ENCODE measurements at regions not wholly inside any gene's neighbourhood (a gene's known extent, or its start where the extent isn't known, plus 50 kb on each side); places are given as distances from the start of the nearest gene placed in this dataset.
A peak's percentile ranks its signal among the peaks of the same experiment; 100 is the strongest.

DNA sequence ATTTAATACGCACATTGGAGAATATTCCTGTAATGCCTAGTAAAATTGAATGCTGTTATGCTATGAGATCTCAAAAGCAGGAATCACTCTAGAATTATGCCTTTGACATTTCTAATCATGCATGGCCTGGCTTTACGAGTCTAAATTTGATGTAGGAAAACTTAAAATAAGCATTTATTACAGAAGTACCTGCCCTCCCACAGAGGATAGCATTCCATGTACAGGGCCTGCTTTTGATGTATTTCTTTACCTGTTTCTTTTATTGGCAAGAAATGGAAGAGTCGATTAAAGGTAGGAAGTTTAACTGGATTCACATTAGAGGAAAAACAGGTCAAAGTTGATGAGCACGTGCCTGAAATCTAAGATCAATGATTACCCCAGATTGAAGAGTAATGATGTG, 219.5 kb downstream of the PCDH7 start:
- no peak for DNase-seq (ENCODE audit: low spot score)

DNA sequence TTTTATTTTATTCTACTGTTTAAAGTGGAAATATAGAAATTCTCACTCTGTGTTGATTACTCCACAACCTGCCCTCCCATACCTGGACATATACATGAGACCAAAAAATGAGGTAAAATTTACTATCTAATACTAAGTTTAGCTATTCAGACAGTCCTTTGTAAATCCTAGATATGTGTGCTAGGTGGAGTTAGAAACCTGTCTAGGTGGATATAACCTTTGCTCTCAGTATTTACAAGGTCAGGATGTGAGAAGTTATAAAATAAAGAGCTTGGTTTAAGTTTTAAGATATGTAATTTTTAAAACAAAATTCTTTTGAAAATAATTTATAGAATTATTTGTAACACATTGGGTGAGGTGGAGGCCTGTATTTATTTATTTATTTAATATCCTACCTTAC, 221.5 kb downstream of the PCDH7 start:
- no peak for DNase-seq (ENCODE audit: low spot score)

DNA sequence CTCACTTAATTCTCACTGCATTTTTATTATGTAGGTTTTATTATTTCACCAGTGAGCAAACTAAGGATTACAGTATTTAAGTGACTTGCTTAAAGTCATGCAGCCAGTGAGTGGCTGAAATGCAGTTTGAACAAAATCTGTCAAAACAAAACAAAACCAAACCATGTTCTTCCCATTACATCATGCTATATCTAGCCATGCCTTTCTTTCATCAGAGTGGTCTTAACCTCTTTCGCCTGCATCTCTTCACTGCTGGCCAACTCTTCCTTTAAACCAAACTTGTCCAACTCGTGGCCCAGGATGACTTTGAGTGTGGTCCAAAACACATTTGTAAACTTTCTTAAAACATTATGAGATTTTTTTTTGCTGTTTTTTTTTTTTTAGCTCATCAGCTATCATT, 223.2 kb downstream of the PCDH7 start:
- DNase-seq (ENCODE audit: low spot score) = no peak

DNA sequence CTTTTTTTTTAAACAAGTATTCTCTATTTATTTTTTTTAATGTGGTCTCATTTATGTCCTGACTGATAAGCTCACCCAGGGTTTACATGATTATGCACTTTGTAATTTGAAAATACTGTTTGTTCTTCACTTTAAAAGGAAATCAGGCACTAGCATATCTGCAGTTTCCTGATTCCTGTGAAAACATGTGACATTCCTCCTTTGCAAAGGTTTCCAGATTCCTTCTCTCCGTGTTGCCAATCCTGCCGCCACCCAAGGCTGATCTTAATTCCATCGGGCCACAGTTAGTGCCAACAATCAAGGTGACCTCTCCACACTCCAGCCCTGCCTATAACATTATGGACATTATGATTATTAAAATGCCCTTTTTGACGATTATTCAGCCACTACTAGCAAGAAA, 225.4 kb downstream of the PCDH7 start:
- DNase-seq (ENCODE audit: low spot score) = no peak

DNA sequence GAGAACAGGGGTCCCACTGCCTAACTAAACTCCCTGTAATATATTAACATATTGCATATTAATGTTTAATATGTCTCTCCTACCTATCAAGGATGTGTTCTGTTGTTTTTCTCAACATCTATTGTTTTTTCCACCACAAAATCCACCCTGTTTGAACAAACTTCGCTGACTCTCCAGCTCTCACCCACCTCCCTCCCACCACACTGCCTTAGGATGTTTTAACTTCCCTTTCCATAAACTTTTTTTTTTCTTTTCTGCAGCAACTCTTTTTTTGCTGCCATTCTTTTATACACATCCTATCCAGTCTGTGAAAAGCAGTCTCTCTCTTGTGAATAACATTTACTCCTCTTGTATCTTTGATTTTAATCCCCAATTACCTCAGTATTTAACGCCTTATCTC, 226.1 kb downstream of the PCDH7 start:
- DNase-seq (ENCODE audit: low spot score) = no peak

DNA sequence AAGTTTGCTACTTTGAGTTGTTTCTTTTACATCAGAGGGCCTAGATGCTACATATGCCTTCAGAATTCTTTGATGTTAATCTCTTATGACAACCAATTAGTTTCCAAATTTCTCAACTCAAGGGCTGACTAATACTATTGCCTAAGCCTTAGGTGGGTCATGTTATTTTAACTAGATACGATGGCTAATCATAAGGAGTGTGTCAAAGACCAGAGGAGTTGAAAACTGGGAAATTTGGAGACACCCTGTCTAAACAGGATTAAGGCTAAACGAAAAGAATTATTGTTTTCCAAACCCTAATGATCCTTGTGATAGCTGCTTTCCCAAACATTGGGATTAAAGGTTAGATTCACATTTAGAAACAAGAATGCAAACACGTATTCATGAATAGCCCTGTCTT, 228.5 kb downstream of the PCDH7 start:
- DNase-seq (ENCODE audit: low spot score) = no peak

DNA sequence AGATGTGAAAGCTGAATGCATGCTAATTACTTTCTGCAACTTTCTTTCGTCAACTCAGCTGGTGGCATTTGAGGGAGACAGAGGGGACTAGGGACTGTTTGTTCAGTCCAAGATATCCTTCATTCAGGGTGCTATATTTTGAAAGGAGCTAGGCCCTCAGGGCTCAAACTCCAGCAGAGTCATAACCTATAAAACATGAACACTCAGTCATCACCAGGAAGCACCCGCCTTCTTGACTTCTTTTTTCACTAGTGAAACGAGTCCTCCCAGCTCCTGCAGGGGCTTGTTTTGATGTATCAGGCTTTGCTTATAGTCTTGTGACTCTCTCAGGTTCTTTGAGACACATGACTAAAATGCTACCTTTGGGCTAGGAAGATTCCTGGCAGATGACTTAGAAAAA, 230.6 kb downstream of the PCDH7 start:
- no peak for DNase-seq (ENCODE audit: low spot score)

DNA sequence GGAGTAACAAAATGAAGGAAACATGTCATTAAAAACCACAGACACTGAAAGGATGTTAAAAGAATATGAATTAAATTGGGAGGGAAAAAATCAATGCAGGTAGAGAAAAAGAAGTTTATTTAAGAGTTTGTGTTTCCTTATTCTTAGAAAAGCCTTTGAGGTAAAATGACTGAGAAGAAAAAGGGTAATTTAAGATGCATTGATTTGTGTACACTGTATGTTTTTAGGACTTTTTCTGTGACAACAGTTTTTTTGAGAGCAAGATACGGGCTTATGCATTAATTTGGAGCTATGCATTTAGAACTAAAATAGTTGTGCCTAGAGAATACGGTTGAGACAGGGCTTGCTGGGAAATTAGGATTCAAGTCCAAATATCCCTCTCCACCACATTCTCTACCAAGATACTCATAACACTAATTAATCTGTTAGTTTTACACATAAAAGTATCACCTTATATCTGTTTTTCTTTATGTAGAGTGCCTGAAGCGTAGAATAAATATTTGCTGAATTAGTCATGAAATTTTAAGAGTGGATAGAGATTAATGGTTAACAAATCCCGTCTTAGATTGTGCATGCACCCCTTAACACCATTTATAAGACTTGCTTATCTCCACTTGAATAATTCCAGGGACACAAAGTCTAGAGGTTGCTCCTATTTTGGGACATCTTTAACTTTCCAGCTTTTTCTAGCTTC, 232.5 kb downstream of the PCDH7 start:
- DNase-seq (ENCODE audit: low spot score) = no peak

DNA sequence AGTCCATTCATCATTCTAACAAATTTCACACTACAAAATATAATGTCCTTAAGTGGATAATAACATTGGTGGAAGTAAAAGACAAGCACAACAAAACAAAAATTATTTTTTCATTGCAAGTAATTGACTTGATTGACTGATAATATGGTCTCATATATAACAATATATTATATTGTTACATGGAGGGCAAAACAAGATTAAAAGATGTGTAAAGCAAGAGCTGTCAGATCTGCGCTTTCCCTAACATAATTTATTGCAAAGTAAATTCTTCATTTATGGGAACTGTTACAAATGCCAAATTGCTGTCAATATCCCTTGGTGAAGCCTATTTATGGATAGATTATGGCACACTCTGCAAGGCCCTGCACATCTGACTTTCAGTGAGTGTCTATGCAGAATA, 233.6 kb downstream of the PCDH7 start:
- DNase-seq (ENCODE audit: low spot score) = no peak

DNA sequence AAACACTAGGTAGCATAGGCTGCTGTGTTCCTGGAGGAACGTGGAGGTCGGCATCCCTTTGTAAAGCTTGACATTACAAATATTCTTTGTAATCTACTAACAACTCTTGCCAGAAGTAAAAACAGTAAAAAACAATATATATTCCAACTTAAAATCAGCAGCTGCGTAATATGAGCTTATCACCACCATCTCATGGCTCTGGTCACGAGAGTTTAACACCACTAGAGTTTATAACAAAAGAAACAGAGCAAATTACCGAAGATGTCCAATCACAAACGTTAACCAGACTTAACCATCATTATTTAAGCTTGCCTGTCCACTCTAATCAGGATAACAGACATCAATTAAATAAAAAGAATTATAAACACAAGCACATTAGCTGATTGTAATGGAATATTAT, 236.7 kb downstream of the PCDH7 start:
- DNase-seq (ENCODE audit: low spot score) = no peak

DNA sequence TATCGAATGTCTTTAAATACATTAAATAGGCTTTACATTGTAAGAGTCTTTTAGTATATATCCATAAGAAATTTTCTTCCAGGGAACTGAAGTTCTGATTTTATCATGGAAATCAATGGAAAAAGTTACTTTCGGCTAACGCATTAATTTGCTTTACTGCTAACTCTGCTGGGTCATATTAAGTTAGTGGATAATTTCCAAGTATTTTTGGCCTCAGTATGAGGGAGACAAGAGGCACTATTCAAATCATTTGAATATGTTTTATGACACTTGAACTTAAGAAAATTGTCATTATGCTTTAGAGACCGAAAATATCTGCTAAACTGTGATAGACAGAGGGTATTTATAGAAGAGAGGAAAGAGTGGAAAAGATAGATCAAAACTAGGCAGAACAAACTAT, 237.5 kb downstream of the PCDH7 start:
- no peak for DNase-seq (ENCODE audit: low spot score)

DNA sequence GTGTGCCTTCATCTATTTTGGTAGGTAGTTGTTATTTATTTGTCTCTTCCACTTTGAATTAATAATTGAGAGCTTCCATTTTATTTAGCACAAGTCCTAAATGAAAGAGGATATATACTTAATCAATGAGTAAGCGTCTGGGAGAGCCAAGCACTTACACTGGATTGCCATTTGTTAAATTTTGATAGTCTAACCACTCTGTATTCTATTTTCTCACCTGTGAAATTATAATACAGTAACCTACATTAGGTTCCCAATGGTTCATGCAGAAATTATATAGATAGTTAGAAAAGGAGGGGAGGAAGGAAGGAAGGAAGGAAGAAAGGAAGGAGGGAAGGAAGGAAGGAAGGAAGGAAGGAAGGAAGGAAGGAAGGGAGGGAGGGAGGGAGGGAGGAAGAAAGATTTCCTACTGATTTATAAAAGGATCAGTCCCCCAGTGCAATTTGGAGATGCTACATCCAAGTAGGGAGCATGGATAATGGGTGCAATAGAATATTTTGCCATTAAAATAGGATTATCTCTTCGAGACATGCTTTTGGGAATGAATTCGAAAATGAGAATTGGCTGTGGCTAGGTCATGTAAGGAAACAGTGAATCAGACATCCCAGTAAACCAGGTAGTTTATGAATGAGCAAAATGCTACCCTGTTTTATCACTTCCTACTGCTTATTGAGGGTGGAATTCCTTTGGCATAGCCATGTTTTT, 239.8 kb downstream of the PCDH7 start:
- DNase-seq (ENCODE audit: low spot score) = no peak

DNA sequence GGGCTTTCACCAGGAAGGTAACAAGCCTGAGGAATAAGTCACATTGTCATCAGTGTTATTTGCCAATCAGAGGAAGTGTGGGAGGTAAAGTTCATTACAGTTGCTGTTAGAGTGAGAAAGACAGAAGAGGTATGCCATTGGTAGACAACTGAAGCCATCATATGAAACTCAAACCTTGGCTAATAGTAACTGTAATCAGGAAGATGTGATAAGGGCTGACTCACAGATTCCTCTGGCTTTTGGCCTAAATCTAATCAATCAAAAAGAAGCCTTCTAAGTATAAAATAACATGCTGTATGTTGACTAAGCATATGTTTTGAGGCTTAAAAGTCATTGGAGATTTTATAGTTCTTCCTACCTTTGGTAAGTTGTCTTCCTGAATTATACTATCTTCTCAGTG, 242.8 kb downstream of the PCDH7 start:
- DNase-seq (ENCODE audit: low spot score) = no peak

DNA sequence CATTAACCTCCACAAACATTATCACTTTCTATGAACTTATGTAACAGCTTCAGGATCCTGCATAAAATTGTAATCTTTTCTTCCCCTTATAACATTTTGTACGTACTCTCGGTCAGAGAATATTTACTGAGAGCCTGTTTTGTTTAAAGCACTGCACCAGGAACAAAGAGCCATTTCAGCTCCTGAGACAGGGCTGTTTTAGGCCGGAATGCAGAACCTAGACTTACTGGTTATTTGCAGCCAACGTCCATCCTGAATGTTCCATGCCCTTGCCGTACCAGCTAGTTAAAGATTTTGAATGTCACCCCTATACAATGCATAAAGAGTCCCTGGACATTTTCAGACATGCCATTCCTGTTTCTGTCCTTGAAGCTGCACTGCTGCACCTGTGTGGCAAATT, 248.8 kb downstream of the PCDH7 start:
- peak; percentile 45 for DNase-seq (ENCODE audit: low spot score)

DNA sequence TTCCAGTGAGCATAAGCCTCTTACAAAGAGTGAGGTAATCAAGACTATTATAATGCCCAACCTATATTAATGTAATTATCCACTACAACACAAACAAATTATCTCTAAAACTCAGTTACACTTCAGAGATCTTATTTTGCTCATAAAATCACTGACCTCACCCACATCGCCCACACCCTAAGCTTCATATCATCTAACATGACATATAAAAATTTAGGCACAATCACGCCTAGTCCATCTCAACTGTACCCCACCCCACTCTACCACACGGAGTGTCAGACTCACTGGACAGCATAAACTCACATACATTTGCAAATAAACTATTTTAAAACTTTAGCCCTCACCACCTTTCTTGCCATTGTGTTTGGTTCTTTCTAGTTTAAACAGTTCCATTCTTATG, 252.4 kb downstream of the PCDH7 start:
- no peak for DNase-seq (ENCODE audit: low spot score)

DNA sequence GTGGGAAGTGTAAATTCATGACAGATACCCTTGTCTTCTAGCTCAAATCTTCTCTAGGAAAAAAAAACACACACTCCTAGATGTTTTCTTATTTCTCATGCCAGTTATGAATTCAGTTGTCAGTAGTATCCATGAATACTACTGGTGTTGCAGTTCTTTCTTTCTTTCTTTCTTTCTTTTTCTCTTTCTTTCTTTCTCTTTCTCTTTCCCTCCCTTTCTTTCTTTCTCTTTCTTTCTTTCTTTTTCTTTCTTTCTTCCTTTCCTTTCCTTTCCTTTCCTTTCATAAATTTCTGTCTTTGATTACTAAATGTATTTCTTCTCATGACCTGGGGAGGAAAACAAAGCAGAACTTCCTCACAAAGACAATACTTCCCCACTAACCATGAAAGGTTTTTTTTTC, 253.8 kb downstream of the PCDH7 start:
- no peak for DNase-seq (ENCODE audit: low spot score)

DNA sequence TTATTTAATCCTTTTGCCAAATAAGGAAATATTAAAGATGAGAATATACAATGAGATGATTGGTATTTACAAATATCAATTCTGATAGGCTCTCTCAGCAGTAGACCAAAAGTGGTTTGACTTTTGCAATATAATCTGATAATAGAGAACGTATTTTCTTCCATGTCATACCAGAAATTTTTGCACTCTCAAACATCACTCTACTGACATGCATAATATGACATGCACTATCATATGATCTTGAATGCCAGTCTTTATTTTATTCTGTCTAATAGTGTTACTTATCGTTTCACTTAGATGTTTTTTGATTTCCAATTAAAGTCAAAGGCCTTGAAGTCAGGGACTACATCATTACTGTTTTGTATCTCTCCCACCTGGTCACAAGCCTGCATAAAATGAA, 259.2 kb downstream of the PCDH7 start:
- no peak for DNase-seq (ENCODE audit: low spot score)

DNA sequence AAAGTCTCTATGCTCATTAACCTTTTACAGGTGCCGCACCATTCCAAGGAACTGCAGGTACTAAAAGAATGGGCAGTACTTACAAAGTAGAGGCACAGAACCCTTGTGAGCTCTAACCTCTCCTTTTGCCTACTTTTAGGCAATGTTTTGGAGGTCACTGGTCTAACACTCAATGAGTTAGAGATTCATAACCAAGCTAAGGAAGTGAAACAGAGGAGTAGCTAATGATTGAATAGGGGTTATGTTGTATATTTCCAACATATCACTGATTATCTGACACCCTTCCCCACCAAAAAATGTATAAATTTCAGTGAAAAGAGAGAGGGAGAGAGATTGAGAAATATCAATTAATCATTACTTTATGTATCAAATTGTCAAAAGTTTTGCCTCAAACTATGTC, 269.3 kb downstream of the PCDH7 start:
- no peak for DNase-seq (ENCODE audit: low spot score)

DNA sequence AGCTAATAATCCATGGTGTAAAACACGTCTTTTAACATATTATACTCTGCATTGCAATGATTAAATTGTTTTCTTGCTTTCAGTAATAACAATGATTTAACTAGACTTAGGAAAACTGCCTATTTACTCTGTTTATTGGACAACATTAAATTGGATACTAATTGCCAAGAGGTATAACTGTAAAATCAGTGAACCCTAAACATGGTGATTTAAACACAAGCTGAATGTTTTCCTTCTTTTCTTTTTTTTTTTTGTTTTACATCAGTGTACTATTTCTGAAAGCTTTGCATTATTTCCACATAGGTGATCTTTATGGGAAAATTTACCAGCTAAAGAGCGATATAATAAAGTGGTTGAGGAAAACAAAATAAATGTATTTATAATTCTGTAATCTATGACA, 276.7 kb downstream of the PCDH7 start:
- no peak for DNase-seq (ENCODE audit: low spot score)

DNA sequence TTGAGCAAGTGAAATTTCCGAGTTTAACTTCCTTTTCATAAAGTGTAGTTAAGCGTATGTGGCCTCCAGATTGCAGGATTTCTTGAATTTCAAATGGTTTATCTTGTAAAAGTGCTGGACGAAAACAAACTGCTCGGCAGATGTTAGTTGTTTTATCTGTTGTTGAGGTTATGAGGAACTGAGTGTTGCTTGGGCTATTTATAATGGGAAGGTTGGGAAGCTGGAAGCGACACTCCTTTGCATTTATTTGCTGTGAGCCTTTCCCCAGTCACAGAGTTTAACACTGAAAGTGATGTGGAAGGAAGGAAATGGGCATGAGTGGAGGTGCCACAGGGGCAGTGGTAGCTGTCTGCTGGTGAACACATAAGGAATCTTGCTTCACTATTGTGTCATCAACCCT, 284.9 kb downstream of the PCDH7 start:
- DNase-seq (ENCODE audit: low spot score) = no peak

DNA sequence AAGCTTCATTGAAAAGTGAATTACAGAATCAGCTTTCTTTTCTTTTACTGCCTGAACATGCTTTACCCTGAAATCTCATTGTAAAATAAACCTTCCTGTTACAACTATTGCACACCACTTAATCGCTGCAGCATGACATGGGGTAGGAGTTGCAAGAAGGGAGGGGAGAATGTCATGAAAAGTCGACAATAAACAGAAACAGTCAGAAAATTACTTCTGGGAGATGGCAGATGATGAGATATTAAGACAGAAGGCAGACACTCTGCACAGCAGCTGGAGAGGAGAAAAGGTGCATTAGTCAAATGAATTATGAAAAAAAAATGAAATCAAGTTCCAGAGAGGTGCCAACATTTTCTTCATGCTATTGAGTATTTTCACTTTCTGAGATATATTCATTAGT, 287.7 kb downstream of the PCDH7 start:
- no peak for DNase-seq (ENCODE audit: low spot score)

DNA sequence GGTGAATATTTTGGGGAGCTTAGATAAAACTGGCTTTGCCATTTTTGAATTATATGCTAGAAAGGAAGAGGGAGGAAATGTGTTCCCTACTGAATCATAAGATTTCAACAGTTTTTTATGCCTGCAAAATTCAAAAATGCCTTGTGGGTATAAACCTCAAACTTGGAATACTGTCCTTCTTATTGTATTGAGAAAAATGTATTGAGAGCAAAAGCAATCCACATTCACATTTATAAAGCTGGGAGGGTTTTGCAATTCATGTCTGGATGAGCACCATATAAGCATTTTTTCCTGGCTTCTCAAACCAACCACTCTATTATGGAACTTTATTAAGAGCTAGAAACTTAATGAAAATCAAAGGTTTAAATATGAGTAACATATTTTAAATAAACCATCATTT, 289.8 kb downstream of the PCDH7 start:
- no peak for DNase-seq (ENCODE audit: low spot score)

DNA sequence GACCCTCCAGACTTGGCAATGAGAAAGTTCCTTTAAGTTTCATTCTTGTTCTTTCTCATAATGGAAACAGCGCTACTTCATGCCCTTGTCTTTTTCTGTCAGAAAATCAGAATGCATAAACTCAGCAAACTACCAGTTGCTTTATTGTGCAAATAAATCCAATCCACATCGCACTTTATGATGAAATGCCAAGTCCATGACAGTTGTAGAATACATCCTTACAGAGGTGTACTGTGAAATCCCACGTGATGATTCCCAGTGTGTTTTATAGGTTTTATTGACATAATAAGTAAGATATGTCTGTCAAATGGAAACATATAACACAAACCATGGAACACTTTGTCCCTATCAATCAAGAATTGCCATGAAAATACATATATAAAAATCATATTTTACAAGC, 295.0 kb downstream of the PCDH7 start:
- DNase-seq (ENCODE audit: low spot score) = no peak
